Ovary (tissue), 7 donors: ENCODE measurements at regions not wholly inside any gene's neighbourhood (a gene's known extent, or its start where the extent isn't known, plus 50 kb on each side); places are given as distances from the start of the nearest gene placed in this dataset.

Experiments
- DNase-seq, 5 donors: peaks; one replicate each; pipeline ENCODE4 v3.0.0-alpha.2; 2019 to 2020
- H3K27ac ChIP-seq, 2 donors: fragments of 200-600 bp; one replicate each; pipeline versions ENCODE4 v1.5.1 to v1.8.0; 2019 to 2022
- H3K27me3 ChIP-seq: fragments of 200-600 bp; one replicate; pipeline ENCODE4 v1.8.0; 2022
- H3K36me3 ChIP-seq: fragments of 200-600 bp; sonication (generic); one replicate; pipeline ENCODE4 v1.5.1; 2019
- H3K4me1 ChIP-seq: one replicate; pipeline ENCODE4 v1.8.1; 2013; ENCODE audit warnings: mild to moderate bottlenecking, moderate library complexity; ENCODE audit not compliant: insufficient read depth
- H3K4me3 ChIP-seq: fragments of 200-600 bp; sonication (generic); one replicate; pipeline ENCODE4 v1.5.1; 2017
- H3K9me3 ChIP-seq, 2 donors: fragments of 200-600 bp in 1 of 2; sonication (generic) in 1 of 2; one replicate each; pipeline versions ENCODE4 v1.5.1 to v1.8.1; 2013 to 2019; ENCODE audit warnings: mild to moderate bottlenecking in 1 of 2, moderate library complexity in 1 of 2
- CTCF ChIP-seq, 3 donors: fragments of 450-650 bp in 2 of 3; fragments of 200-600 bp in 1 of 3; IDR thresholded peaks; one replicate each; pipeline versions ENCODE4 v1.5.1 to v1.8.0; 2016 to 2022; ENCODE audit warnings: antibody characterized with exemption in 3 of 3, mild to moderate bottlenecking in 1 of 3
- EP300 ChIP-seq: sonication (generic); formaldehyde crosslinking; IDR thresholded peaks from one replicate; pipeline ENCODE4 v1.6.1; 2017; ENCODE audit warnings: antibody characterized with exemption
- POLR2A ChIP-seq: fragments of 450-650 bp; IDR thresholded peaks from one replicate; pipeline ENCODE4 v1.6.1; 2017; ENCODE audit warnings: antibody characterized with exemption, mild to moderate bottlenecking, moderate library complexity
- WGBS, 3 donors: extraction: QIAGEN DNeasy Blood & Tissue Kit in 1 of 3; methylation state at CpG; one replicate each; pipeline versions ENCODE4 v1.1.5 to v1.1.7; 2013 to 2017; 5-methylcytosine and 5-hydroxymethylcytosine counted together
- intact Hi-C, 4 donors: fragments of 100-400 bp; cut with DNase I; formaldehyde crosslinking; loops; one replicate each; pipeline versions ENCODE4 v1.11.0 to v1.15.1; 2022 to 2023
- donor health status: DM: no; HTN: no; CAD: no; lungs with moderate emphysema.
- donor health status: DM: no; HTN: no; CAD: no.
- donor health status: Bipolar disorder and iron deficiency.
- donor health status: DM: no; HTN: no; CAD: no.
- donor health status: DM: yes; HTN: yes; CAD: no.

- Histone ChIP-seq H3K27me3 (no peaks in the 10 kb centered on the region), H3K9me3 (no peaks in the 10 kb centered on the region), H3K27ac (peak overlapping the region; percentile 19 to 25), H3K4me3 (no peak overlapping the region), H3K36me3 (no peaks in the 10 kb centered on the region), H3K4me1 (peaks cover 12% of the 10 kb centered on the region)
- peak in 4 of 5 donors; percentile 53 to 60 (median 56) for DNase-seq
- 3 to 12% (median 5%) methylated on average over 6 of the region's 6 CpGs for WGBS, 3 donors
- TF ChIP-seq EP300 (no peak), CTCF (IDR thresholded peaks at IDR 0.05) (no peak), POLR2A (no peak)
- intact Hi-C loops, result no loop called here
Observed at GRCh38 chr12:102542816-102543440, 62.6 kb upstream of the IGF1 start.

- Histone ChIP-seq H3K4me3 (no peak overlapping the region), H3K9me3 (no peaks in the 10 kb centered on the region), H3K36me3 (no peaks in the 10 kb centered on the region), H3K4me1 (peaks cover 12% of the 10 kb centered on the region), H3K27ac (no peak overlapping the region), H3K27me3 (no peaks in the 10 kb centered on the region)
- no peak for DNase-seq
- WGBS, 3 donors, result 80 to 89% (median 84%) methylated on average over 3 of the region's 3 CpGs
- intact Hi-C loops, result no loop called here
- no peak for TF ChIP-seq CTCF (IDR thresholded peaks at IDR 0.05)
- no peak for TF ChIP-seq POLR2A
- TF ChIP-seq EP300, result no peak
Observed at GRCh38 chr12:102540815-102541385, 60.5 kb upstream of the IGF1 start.

GRCh38 chr12:102539651-102540553, 59.5 kb upstream of the IGF1 start:
- Histone ChIP-seq H3K27me3 (no peaks in the 10 kb centered on the region), H3K4me3 (no peak overlapping the region), H3K27ac (no peak overlapping the region), H3K9me3 (no peaks in the 10 kb centered on the region), H3K36me3 (no peaks in the 10 kb centered on the region), H3K4me1 (peaks cover 11% of the 10 kb centered on the region)
- intact Hi-C loops, result no loop called here
- TF ChIP-seq EP300 (no peak), POLR2A (no peak)
- no peak for DNase-seq
- WGBS, 3 donors, result 49 to 55% (median 52%) methylated on average over 10 of the region's 10 CpGs

GRCh38 chr12:102535306-102535705, 54.9 kb upstream of the IGF1 start:
- Histone ChIP-seq H3K9me3 (no peaks in the 10 kb centered on the region), H3K4me3 (no peak overlapping the region), H3K27ac (no peak overlapping the region), H3K4me1 (peaks cover 5% of the 10 kb centered on the region), H3K36me3 (no peaks in the 10 kb centered on the region), H3K27me3 (no peaks in the 10 kb centered on the region)
- TF ChIP-seq POLR2A, result no peak
- no peak for TF ChIP-seq CTCF (IDR thresholded peaks at IDR 0.05)
- TF ChIP-seq EP300, result no peak
- intact Hi-C loops, result no loop called here
- 96 to 97% (median 96%) methylated on average over 8 of the region's 8 CpGs for WGBS, 3 donors
- no peak for DNase-seq
